ENCODE measurements at regions not wholly inside any gene's neighbourhood (a gene's known extent, or its start where the extent isn't known, plus 50 kb on each side); places are given as distances from the start of the nearest gene placed in this dataset.

GRCh38 chr4:100079264-100079663, 111.0 kb downstream of the DDIT4L start:
- TF ChIP-seq CTCF (IDR thresholded peaks at IDR 0.05; ENCODE audit: extremely low read depth in 1 of 2, insufficient read depth in 1 of 2, low read depth in 1 of 2, low read length in 2 of 2) (no peak), POLR2AphosphoS5 (IDR thresholded peaks at IDR 0.05; ENCODE audit: insufficient read depth, low read depth, low read length) (no peak), MAX (IDR thresholded peaks at IDR 0.05; ENCODE audit: insufficient read depth, insufficient read length) (no peak), POLR2A (IDR thresholded peaks at IDR 0.05; ENCODE audit: low read depth, low read length) (no peak), FOS (IDR thresholded peaks at IDR 0.05; ENCODE audit: borderline replicate concordance, insufficient read depth, low read length) (no peak), MYC (IDR thresholded peaks at IDR 0.05; ENCODE audit: low read depth, low read length) (no peak), EZH2 (IDR thresholded peaks at IDR 0.05; ENCODE audit: borderline replicate concordance, low read depth, low read length, severe bottlenecking) (no peak), GATA2 (IDR thresholded peaks at IDR 0.05; ENCODE audit: insufficient read depth, insufficient read length, low read depth, low read length) (no peak)
